Head of caudate nucleus (tissue), 42 donors: ENCODE measurements at regions not wholly inside any gene's neighbourhood (a gene's known extent, or its start where the extent isn't known, plus 50 kb on each side); places are given as distances from the start of the nearest gene placed in this dataset.
"Not testable (repeated sequence)": the region's sequence is repeated elsewhere in the genome, so short reads cannot be mapped to it uniquely, and the experiment has no call there.

ENCODE experiments used
- DNase-seq, 42 donors: peaks; one replicate each; pipeline versions ENCODE4 v3.0.0 to v3.0.0-alpha.2; 2020 to 2021; ENCODE audit warnings: mixed read lengths in 7 of 42
- intact Hi-C: fragments of 100-400 bp; cut with DNase I; formaldehyde crosslinking; loops from one replicate; pipeline ENCODE4 v1.15.0; 2022

DNA sequence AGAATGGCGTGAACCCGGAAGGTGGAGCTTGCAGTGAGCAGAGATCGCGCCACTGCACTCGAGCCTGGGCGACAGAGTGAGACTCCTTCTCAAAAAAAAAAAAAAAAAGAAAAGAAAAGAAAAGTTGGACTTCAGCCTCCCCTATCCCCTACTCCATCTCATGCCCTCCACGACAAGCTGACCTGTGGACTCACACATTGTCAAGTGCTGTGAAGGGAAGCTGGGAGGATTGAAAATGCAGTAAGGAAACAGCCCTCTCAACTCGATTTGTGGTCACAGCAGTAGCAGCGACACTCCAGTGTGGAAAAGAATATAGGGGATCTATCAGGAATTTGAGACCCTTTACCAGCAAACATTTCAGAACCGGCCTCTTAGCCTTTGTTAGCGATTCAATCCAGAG, 103.6 kb upstream of the SVIL start:
- intact Hi-C loops: no loop called here
- peak in 1 of 42 donors; percentile 22 for DNase-seq

DNA sequence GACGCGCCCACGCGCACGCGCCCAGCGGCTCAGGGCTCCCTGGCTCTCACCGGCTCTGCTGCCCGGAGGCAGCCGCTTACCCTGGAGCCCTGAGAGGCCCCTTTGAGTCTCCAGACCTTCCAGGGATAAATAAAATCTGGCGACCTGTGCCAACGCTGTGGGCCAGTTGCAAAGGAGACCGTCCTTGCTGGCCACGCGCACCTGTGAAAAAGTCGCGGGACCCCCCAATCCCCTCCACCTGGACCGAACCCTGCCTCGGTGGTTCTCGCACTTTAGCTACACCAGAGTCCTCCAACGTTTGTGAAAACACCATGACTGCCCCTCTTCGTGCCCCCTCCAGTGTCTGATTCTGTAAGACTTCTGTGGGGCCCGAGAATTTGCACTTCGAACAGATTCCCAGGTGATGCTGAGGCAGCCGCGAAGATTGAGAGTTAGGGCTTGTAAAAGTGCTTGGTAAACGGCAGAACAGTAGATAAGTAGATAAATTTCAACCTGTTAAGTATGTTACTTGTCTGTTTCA, 102.4 kb upstream of the SVIL start:
- intact Hi-C loops: no loop called here
- DNase-seq: peak in 1 of 42 donors; percentile 38

GRCh38 chr10:29736366-29737073, 101.7 kb upstream of the SVIL start:
- intact Hi-C loops: no loop called here

DNA sequence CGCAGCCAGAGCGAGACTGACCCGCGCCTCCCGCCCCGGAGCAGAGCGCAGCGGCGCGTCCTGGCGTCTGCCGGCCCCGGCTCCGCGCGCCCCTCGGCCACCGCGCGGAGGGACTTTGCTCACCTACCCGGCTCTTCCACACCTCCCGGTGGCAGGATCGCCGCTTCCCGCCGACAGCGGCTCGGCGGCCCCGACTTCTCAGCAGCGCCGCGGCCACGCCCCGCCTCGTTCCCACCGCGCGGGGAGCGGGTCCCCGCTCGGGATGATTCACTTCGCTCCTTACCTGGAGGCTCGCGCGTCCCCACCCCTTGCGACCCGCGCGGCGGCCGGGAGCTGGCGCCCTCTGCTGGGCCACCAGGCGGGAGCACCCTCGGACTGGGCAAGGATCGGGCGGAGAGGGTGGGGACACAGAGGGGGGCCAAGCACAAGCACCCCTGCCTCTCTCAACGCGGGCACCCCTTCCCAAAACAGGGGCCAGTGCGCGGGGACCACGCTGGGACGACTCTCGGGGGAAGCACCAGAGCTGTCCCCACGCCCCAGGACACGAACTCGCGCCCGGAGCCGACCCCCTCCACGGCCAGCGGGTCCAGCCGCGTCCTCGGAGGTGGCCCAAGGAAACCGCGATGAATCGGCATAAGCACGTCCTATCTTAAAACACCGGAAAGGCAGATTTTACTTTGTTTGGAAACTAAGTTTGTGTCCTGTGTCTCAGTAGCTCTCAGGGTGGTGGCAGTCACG, 101.0 kb upstream of the SVIL start:
- intact Hi-C loops: no loop called here
- peak in 41 of 42 donors; percentile 38 to 84 (median 70) for DNase-seq

More at GRCh38 chr10:29736366-29737073, 101.7 kb upstream of the SVIL start:
- DNase-seq: peak in 3 of 42 donors; percentile 13 to 37 (median 35)

GRCh38 chr10:29734962-29735627, 100.3 kb upstream of the SVIL start:
- peak in 25 of 42 donors; percentile 9 to 58 (median 29) for DNase-seq
- intact Hi-C loops: no loop called here

DNA sequence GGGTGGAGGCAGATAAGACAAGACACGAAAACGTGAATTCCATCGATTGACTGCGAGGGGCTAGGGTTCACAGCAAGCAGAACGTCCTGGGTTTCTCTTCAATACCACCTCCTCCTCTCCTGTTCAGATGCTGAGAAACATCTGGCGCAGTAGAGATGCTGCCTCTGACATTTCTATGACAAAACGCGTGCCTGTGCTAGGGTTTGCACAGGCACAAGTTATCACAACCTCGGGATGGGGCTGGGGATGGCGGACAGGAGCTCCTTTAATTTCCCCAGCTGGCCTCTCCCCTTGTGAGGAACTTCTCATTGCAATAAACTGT, 99.8 kb upstream of the SVIL start:
- intact Hi-C loops: no loop called here
- DNase-seq: no peak

- intact Hi-C loops: no loop called here
These were observed 98.6 kb upstream of the SVIL start for GRCh38 chr10:29733323-29733722.

DNA sequence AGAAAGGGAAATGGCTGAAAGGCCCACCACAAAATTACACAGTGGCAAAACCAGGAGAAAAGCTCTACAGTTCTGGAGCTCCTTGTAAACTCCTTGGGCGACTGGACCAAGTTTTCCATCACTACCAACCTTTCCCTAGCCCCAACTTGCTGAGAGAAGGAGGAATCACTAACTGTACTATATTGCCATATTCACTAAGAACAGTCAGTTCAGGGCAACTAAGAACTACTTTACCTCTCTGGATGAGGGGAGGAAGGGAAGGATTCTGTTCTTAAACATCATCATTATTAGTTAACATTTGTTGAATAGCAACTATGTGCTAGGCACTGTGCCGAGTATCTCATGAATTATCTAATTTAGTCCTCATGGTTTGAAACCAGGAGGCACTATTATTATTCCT, 98.1 kb upstream of the SVIL start:
- intact Hi-C loops: no loop called here
- peak in 1 of 42 donors; percentile 3 for DNase-seq

More at GRCh38 chr10:29733323-29733722, 98.6 kb upstream of the SVIL start:
- DNase-seq: no peak

- intact Hi-C loops: no loop called here
- DNase-seq: no peak
These were observed 97.0 kb upstream of the SVIL start for GRCh38 chr10:29731760-29732159.

GRCh38 chr10:29730969-29731368, 96.2 kb upstream of the SVIL start:
- DNase-seq: peak in 1 of 42 donors; percentile 27
- intact Hi-C loops: no loop called here

DNA sequence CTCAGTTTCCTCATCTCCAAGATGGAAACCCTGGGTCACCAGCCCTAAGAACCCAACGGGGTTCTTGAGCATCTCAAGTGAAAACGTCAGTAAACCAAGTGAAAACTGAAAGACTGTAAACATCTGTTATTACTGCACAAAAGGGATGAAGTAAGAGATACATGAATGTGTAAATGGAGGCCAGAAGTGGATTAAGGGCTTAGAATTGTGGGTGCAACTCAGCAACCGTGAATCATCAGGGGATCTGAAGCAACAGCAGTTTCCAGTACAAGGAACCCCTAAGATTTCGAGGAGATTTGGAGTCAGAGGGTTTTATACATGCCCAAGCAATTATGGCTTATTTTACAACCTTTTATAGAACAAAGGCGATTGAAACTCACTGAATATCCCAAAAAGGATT, 95.7 kb upstream of the SVIL start:
- intact Hi-C loops: no loop called here

DNA sequence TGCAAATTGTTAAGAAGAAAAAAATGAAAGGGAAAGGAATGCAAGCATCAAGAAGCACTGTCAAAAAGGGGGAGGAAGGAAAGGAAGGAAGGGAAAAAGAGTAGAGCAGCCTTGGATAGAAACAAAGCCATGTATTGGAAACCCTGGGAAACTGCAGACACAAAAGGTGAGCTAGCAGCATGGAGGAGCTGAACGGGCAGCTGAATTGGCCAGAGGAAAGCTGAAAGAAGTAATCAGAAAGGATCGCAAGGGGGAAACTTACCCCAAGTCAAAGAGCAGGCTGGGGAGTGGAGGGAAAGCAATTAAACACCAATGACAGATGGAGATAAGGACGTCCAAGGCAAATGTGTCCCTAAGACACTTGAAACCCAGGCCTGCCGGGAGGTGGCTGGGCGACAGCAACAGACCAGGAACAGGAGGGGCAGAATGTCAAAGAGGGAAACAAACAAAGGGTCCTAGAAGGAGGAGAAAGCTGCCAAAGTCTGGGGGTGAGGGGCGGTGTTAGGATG, 93.8 kb upstream of the SVIL start:
- intact Hi-C loops: no loop called here
- no peak for DNase-seq

More for the DNA sequence above, 95.7 kb upstream of the SVIL start:
- no peak for DNase-seq

- DNase-seq: peak in 1 of 42 donors; percentile 12
- intact Hi-C loops: not testable (repeated sequence)
These were observed 91.2 kb upstream of the SVIL start for GRCh38 chr10:29725927-29726326.

- intact Hi-C loops: no loop called here
These were observed 90.5 kb upstream of the SVIL start for GRCh38 chr10:29725133-29725720.

DNA sequence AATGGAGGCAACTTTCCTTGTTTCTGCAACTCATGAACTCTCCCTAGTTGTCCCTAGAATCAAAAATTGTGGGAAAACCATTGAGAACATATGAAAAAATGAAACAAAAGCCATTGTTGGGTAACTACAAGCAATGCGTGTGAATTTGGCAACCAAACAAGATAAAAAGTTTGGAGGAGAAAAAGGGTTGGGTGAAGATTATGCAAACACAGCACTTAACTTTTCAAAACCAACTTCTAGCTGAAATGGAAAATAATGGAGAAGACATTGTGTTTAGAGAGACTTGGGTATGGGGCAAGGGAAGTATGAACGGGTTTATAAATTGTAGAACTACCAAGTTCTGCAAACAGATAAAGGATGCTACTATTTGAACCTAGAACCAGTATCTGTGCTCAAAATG, 89.0 kb upstream of the SVIL start:
- intact Hi-C loops: no loop called here
- DNase-seq: no peak

More at GRCh38 chr10:29725133-29725720, 90.5 kb upstream of the SVIL start:
- DNase-seq: peak in 1 of 42 donors; percentile 39

- intact Hi-C loops: no loop called here
- no peak for DNase-seq
These were observed 88.0 kb upstream of the SVIL start for GRCh38 chr10:29722777-29723176.

GRCh38 chr10:29720149-29720548, 85.4 kb upstream of the SVIL start:
- DNase-seq: no peak
- intact Hi-C loops: no loop called here

DNA sequence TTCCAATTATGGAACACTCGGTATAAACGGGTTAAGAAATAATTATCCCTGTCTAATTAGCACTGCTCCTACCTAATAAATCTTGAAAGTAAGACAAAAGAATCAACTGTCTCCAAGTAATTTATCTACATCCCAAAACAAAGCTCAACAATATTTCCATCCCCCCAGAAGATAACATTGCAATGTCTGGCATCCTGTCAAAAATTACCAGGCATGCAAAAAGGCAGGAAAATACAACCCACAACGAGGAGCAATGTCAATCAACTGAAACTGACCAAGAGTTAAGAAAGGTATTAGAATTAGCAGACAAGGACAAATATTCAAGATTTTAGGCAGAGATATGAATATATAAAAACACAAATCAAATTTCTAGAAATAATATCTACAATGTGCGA, 84.5 kb upstream of the SVIL start:
- DNase-seq: no peak
- intact Hi-C loops: no loop called here

GRCh38 chr10:29715296-29715695, 80.5 kb upstream of the SVIL start:
- intact Hi-C loops: no loop called here
- peak in 1 of 42 donors; percentile 14 for DNase-seq
